ENCODE measurements at regions not wholly inside any gene's neighbourhood (a gene's known extent, or its start where the extent isn't known, plus 50 kb on each side); places are given as distances from the start of the nearest gene placed in this dataset.

DNA sequence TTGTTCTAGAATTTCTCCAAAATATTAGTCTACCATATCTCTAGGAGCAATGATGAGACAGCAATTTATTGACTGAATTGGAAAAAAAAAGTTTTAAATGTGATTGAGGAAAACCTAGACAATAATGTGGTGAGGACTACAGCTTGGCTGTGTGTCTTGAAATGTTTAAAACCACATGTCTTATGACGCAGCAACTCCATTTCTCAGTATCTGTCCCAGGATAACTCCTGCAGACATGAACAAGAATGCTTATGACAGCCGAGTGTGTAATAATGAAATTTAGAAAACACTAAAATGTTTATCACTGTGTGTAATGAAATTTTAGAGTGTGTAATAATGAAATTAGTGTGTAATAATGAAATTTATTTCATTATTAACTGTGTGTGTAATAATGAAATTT, 254.1 kb upstream of the DAPK1 start:
- H2AK5ac ChIP-seq (ENCODE audit: insufficient read length, low read length) = no peak overlapping the region
- H2BK12ac ChIP-seq (ENCODE audit: insufficient read length, low read depth, low read length) = no peak overlapping the region
- no peak overlapping the region for H4K8ac ChIP-seq (replicated peaks; ENCODE audit: insufficient read length, low read depth, low read length)
- H2AFZ ChIP-seq (ENCODE audit: low read length) = no peak overlapping the region
- H4K20me1 ChIP-seq (ENCODE audit: control insufficient read depth, insufficient read depth, insufficient read length) = no peaks in the 10 kb centered on the region
- Mint-ChIP-seq H3K4me1 (no peaks in the 10 kb centered on the region), H3K36me3 (ENCODE audit: insufficient read depth in 1 of 3, low read depth in 3 of 3) (no peaks in the 10 kb centered on the region), H3K4me3 (no peak overlapping the region), H3K27ac (no peak overlapping the region), H3K27me3 (ENCODE audit: low read depth) (peaks cover 3% of the 10 kb centered on the region), H3K9me3 (no peaks in the 10 kb centered on the region)
- H3K56ac ChIP-seq (ENCODE audit: insufficient read length, low read depth, low read length) = no peak overlapping the region
- no peak overlapping the region for H4K5ac ChIP-seq (ENCODE audit: insufficient read length, low read depth, low read length)
- H3K4ac ChIP-seq (ENCODE audit: low read depth, low read length) = no peak overlapping the region
- no peak overlapping the region for H3K18ac ChIP-seq (ENCODE audit: insufficient read length, low read depth, low read length)
- no peaks in the 10 kb centered on the region for H3K4me1 ChIP-seq (ENCODE audit: insufficient read depth, low read length)
- no peaks in the 10 kb centered on the region for H3K79me2 ChIP-seq (ENCODE audit: insufficient read depth, low read length)
- no peak overlapping the region for H2BK120ac ChIP-seq (ENCODE audit: low read depth, low read length, poor library complexity, severe bottlenecking)
- H3K27me3 ChIP-seq (ENCODE audit: insufficient read depth, low read length) = no peaks in the 10 kb centered on the region
- no peaks in the 10 kb centered on the region for H3K23me2 ChIP-seq (ENCODE audit: insufficient read length, low read depth, low read length, poor library complexity, severe bottlenecking)
- TF ChIP-seq, protein P1, sequence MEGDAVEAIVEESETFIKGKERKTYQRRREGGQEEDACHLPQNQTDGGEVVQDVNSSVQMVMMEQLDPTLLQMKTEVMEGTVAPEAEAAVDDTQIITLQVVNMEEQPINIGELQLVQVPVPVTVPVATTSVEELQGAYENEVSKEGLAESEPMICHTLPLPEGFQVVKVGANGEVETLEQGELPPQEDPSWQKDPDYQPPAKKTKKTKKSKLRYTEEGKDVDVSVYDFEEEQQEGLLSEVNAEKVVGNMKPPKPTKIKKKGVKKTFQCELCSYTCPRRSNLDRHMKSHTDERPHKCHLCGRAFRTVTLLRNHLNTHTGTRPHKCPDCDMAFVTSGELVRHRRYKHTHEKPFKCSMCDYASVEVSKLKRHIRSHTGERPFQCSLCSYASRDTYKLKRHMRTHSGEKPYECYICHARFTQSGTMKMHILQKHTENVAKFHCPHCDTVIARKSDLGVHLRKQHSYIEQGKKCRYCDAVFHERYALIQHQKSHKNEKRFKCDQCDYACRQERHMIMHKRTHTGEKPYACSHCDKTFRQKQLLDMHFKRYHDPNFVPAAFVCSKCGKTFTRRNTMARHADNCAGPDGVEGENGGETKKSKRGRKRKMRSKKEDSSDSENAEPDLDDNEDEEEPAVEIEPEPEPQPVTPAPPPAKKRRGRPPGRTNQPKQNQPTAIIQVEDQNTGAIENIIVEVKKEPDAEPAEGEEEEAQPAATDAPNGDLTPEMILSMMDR (conservative IDR thresholded peaks at IDR 0.05) = no peak
- no peak overlapping the region for H3K9ac ChIP-seq (ENCODE audit: extremely low read depth, insufficient read length, low read length)
- no peak overlapping the region for H3K4me2 ChIP-seq (ENCODE audit: insufficient read depth, insufficient read length, low read length)
- no peak overlapping the region for H3T11ph ChIP-seq (ENCODE audit: low read length)
- no peak overlapping the region for H2BK20ac ChIP-seq (ENCODE audit: low read depth, low read length, poor library complexity, severe bottlenecking)
- WGBS (ENCODE audit: extremely low coverage, insufficient read length, low lambda C conversion rate) = no CpG with 5 or more reads among the region's 2 CpGs
- no peaks in the 10 kb centered on the region for H3K79me1 ChIP-seq (ENCODE audit: insufficient read depth, low read depth, low read length, poor library complexity, severe bottlenecking)
- H2BK15ac ChIP-seq (ENCODE audit: low read depth, low read length) = no peak overlapping the region
- H2BK5ac ChIP-seq (ENCODE audit: insufficient read length, low read length) = no peak overlapping the region
- no peak overlapping the region for H3K14ac ChIP-seq (ENCODE audit: insufficient read depth, low read length)
- no peak overlapping the region for H3K27ac ChIP-seq (ENCODE audit: insufficient read length, low read depth, low read length)
- no peak for DNase-seq
- no peaks in the 10 kb centered on the region for H3K9me3 ChIP-seq (ENCODE audit: control insufficient read depth, low read depth, low read length)
- H4K91ac ChIP-seq (ENCODE audit: insufficient read length, low read depth, low read length) = no peak overlapping the region
- no peak overlapping the region for H3K23ac ChIP-seq (ENCODE audit: insufficient read length, low read depth, low read length)
